BJ (cell line): ENCODE measurements at regions not wholly inside any gene's neighbourhood (a gene's known extent, or its start where the extent isn't known, plus 50 kb on each side); places are given as distances from the start of the nearest gene placed in this dataset.

Experiments
- CTCF ChIA-PET: fragments of 350-600 bp; formaldehyde crosslinking; extraction: SDS; loops from one replicate; lab custom pipeline; 2021; ENCODE audit warnings: antibody characterized with exemption, inconsistent platforms; lab: Yijun Ruan, JAX
- POLR2A ChIA-PET: fragments of 300-600 bp; sonication (Branson Sonifier 250); formaldehyde crosslinking; extraction: SDS; loops from one replicate; lab custom pipeline; 2021; ENCODE audit warnings: antibody characterized with exemption; lab: Charles Lee
- DNase-seq: peaks from one replicate; pipeline ENCODE4 v3.0.0-alpha.2; 2011; ENCODE audit warnings: low read depth
- H3K27me3 ChIP-seq: 2 replicates; pipeline ENCODE4 v1.6.0; 2011; ENCODE audit warnings: low read length; ENCODE audit not compliant: control insufficient read depth, insufficient read depth
- H3K36me3 ChIP-seq: 2 replicates; pipeline ENCODE4 v1.5.1; 2011; ENCODE audit warnings: low read length; ENCODE audit not compliant: control insufficient read depth, insufficient read depth
- H3K4me3 ChIP-seq: 2 replicates; pipeline ENCODE4 v1.5.1; 2011; ENCODE audit warnings: low read depth, mild to moderate bottlenecking, control low read depth, low read length
- CTCF ChIP-seq: IDR thresholded peaks from 2 replicates; pipeline ENCODE4 v1.5.1; 2011; ENCODE audit warnings: low read depth, mild to moderate bottlenecking, control low read depth, inconsistent platforms, low read length, moderate library complexity; ENCODE audit not compliant: insufficient read depth

GRCh38 chr11:127304634-127305033 is 304.1 kb upstream of the KIRREL3 start:
- peaks cover 3% of the 10 kb centered on the region for H3K27me3 ChIP-seq
- no peaks in the 10 kb centered on the region for H3K36me3 ChIP-seq
- no peak overlapping the region for H3K4me3 ChIP-seq
- no peak for DNase-seq
- CTCF ChIA-PET: no interaction called here
- no peak for TF ChIP-seq CTCF
- POLR2A ChIA-PET: no interaction called here

- Histone ChIP-seq H3K27me3 (no peaks in the 10 kb centered on the region), H3K36me3 (no peaks in the 10 kb centered on the region), H3K4me3 (no peak overlapping the region)
- no peak for TF ChIP-seq CTCF
- ChIA-PET CTCF (no interaction called here), POLR2A (no interaction called here)
- DNase-seq: no peak
Observed at GRCh38 chr11:127288926-127289325, 288.4 kb upstream of the KIRREL3 start.

- POLR2A ChIA-PET: interaction anchor here (0.5 kb wide), 1 partner anchor 9 kb away, joined by 8 read pairs; no protein-coding TSS in a partner anchor
- Histone ChIP-seq H3K4me3 (no peak overlapping the region), H3K27me3 (no peaks in the 10 kb centered on the region), H3K36me3 (no peaks in the 10 kb centered on the region)
- CTCF ChIA-PET: no interaction called here
- DNase-seq: no peak
- TF ChIP-seq CTCF: no peak
Observed at GRCh38 chr11:127281534-127281933, 281.0 kb upstream of the KIRREL3 start.

GRCh38 chr11:127275774-127276173 is 275.2 kb upstream of the KIRREL3 start:
- POLR2A ChIA-PET: no interaction called here
- CTCF ChIA-PET: interaction anchor here (0.6 kb wide), 1 partner anchor 65 kb away, joined by 3 read pairs; no protein-coding TSS in a partner anchor
- no peak for TF ChIP-seq CTCF
- no peaks in the 10 kb centered on the region for H3K27me3 ChIP-seq
- H3K4me3 ChIP-seq: no peak overlapping the region
- H3K36me3 ChIP-seq: no peaks in the 10 kb centered on the region
- no peak for DNase-seq

GRCh38 chr11:127274328-127274676 is 273.7 kb upstream of the KIRREL3 start:
- Histone ChIP-seq H3K27me3 (no peaks in the 10 kb centered on the region), H3K4me3 (no peak overlapping the region), H3K36me3 (no peaks in the 10 kb centered on the region)
- POLR2A ChIA-PET: no interaction called here
- DNase-seq: no peak
- no peak for TF ChIP-seq CTCF
- CTCF ChIA-PET: no interaction called here
